CD4-positive, alpha-beta T cell treated with Interleukin-21 for 1 hour (primary cell): ENCODE measurements at regions not wholly inside any gene's neighbourhood (a gene's known extent, or its start where the extent isn't known, plus 50 kb on each side); places are given as distances from the start of the nearest gene placed in this dataset.

ENCODE experiments used
- DNase-seq: peaks from one replicate; pipeline ENCODE4 v3.0.0-alpha.2; 2020

DNA sequence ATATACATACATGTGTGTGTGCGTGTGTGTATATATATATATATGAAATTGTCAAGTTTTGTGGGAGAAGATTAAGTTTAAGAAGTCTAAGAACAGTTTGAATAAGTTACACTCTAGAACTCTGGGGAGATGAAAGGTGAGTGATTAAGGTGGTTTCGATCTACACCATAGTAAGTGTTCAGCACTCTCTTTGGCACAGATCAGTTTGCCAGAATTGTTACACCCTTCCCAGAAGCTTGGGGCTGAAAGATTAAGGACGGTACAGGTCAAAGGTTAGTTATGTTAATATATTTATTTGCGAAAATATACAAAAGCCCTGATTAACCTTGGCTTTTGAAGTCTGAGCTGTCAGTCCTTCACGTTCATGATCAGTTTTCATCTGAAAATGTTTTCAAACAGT is 309.1 kb downstream of the KLF5 start:
- no peak for DNase-seq

GRCh38 chr13:73366241-73366640 is 307.4 kb downstream of the KLF5 start:
- DNase-seq = no peak

DNA sequence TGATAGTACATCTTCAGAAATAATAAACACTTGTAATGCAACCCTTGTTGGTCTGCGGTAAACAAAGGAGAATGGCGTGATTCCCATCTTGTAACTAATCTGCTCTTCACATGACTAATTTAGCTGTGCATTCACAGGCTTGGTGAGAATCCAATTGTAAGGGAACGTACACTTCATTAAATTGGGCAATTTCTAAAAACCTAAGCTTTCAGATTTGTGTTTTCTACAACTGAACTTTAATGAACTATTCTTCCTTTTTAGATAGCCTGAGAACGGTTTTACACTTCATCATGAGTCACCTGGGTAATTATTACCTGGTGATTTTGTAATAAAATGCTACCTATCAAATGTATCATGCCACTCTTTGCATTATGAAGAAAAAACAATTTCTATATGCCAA is 306.9 kb downstream of the KLF5 start:
- DNase-seq = no peak

- DNase-seq = no peak
Measured at GRCh38 chr13:73365252-73365651, 306.4 kb downstream of the KLF5 start.

GRCh38 chr13:73364736-73365135 is 305.9 kb downstream of the KLF5 start:
- DNase-seq = no peak

DNA sequence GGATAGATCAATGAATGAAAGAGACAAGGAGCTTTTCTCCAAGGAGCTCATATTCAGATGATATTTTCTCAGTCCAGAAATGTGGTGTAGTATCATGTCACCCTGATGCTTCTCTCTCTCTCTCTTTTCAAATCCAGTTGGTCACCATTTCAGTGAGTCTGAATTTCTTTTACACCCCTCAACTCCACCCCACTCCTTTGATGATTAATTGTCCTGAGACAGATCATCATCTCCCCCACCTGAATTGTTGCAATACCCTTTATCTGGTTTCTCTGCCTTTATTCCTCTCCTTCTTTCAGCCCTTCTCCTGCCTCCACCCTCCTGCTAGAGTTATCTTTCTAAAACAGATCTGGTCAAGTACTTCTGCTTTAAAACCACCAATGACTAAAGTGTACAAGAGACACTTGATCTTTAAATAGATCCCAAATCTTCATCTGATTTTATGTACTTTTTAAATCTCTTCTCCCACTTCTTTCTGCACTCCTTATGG is 299.8 kb downstream of the KLF5 start:
- no peak for DNase-seq

DNA sequence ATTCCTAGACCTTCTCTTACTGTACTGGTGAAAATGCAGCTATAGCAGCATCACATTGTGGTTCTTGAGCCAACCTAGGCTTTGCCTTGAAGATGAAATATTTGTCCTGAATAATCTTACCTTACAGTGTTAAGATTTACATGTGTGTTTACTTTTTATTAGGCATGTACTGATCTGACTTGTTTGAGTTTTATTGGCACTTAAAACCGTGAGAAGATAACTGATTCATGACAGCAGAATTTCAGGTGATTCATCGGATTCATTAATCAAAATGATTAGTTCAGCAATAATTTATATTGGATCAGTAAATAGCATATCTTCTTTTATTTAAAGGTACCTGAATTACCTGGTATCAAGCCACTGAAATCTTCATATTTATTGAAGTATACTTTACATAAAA is 296.3 kb downstream of the KLF5 start:
- no peak for DNase-seq

- no peak for DNase-seq
Measured at GRCh38 chr13:73351730-73352129, 292.9 kb downstream of the KLF5 start.

- no peak for DNase-seq
Measured at GRCh38 chr13:73341748-73342147, 282.9 kb downstream of the KLF5 start.

- no peak for DNase-seq
Measured at GRCh38 chr13:73340069-73340468, 281.3 kb downstream of the KLF5 start.

GRCh38 chr13:73339086-73339485 is 280.3 kb downstream of the KLF5 start:
- DNase-seq = no peak

- DNase-seq = no peak
Measured at GRCh38 chr13:73338389-73338788, 279.6 kb downstream of the KLF5 start.

GRCh38 chr13:73337532-73337931 is 278.7 kb downstream of the KLF5 start:
- DNase-seq = no peak

GRCh38 chr13:73336773-73337172 is 278.0 kb downstream of the KLF5 start:
- no peak for DNase-seq

GRCh38 chr13:73335944-73336343 is 277.1 kb downstream of the KLF5 start:
- no peak for DNase-seq

DNA sequence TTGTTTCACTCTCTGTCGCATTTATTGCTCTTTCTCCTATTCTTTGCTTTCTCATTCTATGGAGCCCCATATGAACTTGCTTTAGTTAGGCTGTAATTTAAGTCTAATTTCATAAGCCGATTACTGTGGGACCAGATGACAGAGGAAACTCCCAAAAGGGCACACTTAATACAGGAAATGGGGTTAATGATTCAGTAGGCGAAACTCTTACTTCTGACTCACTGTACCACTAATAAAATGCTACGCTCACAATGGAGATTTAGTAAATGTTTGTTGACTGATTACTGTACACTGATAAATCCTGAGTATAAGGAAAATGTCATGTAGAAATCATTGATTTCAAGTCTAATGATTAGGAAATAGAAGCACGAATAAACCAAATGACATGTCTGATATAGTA is 276.4 kb downstream of the KLF5 start:
- DNase-seq = no peak

- DNase-seq = no peak
Measured at GRCh38 chr13:73334445-73334844, 275.6 kb downstream of the KLF5 start.

- no peak for DNase-seq
Measured at GRCh38 chr13:73331556-73331955, 272.8 kb downstream of the KLF5 start.

- DNase-seq = no peak
Measured at GRCh38 chr13:73329355-73329754, 270.6 kb downstream of the KLF5 start.

DNA sequence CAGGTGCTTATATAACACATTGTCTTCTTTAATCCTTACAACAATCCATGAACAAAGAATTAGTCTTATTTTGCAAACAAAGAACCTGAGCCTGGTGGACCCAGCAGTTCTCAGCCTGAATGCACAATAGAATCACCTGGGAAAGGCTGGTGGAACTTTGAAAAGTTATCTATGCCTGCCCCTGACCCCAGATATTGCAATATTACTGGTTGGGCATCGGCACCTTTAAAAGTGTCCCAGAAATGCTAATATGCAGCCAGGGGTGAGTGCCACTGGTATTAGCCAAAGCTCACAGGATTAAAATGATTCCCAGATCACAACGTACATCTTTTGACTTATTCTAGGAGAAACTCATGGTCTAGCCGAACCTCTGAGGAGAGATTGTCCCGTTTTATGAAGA is 268.8 kb downstream of the KLF5 start:
- no peak for DNase-seq

DNA sequence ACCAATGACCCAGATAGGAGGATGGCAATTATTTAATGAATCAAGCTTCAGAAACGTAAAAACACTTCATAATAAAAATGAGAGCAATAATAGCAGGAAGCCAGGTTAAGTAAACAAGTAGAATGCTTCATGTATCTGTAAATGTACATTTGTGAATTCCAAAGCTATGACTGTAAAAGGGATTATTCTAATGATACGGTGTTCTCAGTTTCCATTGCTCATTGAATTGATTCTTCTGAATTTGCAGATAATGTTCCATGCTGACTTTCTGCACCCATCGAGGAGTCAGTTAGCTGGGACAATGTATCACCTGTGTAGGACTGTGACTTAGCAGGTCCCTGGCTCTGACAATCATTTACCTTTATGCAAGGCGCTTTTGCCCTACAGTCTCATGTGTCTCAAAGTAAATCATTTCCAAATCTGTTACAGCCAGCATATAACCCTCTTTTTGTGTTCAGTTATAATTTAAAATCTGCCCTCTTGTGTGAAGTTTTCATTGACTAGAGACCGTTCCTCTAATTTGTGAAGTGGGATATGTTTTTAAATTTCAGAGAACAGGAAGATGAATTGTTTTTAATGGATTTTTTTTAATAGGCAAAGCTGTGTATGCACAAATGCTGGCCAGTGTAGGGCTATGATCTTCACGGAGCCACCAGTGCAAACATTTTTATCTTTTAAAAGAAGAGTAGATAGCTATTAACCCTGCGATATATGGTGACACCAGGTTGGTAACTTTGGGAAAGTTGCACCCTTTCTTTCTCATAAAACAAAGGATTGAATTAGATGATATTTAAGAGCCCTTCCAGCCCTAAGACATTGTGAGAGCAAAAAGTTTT is 267.1 kb downstream of the KLF5 start:
- DNase-seq = no peak

DNA sequence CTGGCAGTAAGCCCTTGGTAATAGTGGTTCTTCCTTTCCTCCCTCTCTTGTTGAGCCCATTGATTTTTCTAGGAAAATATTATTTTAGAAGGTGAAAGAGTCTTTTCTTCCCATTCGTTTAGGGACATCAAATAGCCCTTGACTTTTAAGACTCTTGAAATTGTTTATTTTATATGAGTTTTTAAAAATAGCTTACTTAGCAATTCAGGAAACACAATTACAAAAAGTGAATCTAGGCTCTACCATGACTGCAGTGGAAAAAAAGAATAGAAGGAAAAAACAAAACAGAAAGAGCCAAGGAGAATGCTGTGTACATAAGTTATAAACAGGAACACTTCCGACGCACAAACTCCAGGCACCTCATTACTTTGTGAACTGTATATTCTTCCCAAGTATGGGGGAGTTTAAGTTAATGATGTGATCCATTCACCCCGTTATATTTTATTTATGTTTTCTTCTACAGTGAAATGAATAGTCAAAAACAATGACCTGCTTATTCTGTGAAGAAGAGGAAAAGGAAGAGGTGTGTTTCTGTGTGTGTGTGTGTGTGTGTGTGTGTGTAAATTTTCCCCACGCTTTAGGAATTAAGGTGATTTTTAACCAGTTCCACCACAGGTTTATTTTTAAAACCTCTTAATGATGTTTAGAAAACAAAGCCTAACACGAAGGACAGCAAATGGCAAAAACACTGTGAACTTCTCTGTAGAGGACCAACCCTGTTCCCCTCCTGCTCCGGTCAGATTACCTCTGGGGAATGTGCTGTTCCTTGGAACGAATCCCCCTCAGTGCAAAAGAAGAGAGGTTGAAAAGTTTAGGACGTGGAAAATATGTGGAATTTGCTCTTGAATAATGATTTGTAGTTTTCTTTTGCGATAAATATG is 266.3 kb downstream of the KLF5 start:
- DNase-seq = no peak

GRCh38 chr13:73323615-73324014 is 264.8 kb downstream of the KLF5 start:
- no peak for DNase-seq

DNA sequence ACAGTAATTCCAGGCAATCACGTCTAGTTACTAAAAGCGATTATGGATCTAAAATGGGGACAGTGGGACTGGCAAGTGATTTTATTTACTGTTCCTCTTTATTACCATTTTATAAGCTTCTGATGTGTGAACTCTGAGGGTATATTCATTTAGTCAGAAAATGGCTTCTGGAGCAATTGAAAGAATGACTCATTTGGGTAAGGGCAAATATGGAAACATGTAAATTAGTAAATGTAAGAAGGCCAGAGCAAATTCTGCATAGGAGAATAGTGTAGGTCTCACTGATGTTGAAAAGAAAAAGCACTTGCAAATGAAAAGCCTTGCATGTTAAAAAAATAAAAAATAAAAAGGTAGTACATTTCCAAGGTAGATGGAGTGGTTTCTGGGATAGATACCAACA is 262.2 kb downstream of the KLF5 start:
- DNase-seq = no peak
